GM12878 (cell line): ENCODE measurements at regions not wholly inside any gene's neighbourhood (a gene's known extent, or its start where the extent isn't known, plus 50 kb on each side); places are given as distances from the start of the nearest gene placed in this dataset.

Source experiments
- BRCA1 ChIP-seq: IDR thresholded peaks from 2 replicates; pipeline ENCODE4 v1.6.1; 2011; ENCODE audit warnings: low read depth, low read length, improper control_type of control experiment
- EP300 ChIP-seq, 2 experiments: fragments of 150-350 bp in 1 of 2; IDR thresholded peaks; 2 replicates each; pipeline ENCODE4 v1.6.1; 2011 to 2012; ENCODE audit warnings: low read depth in 2 of 2, low read length in 2 of 2, borderline replicate concordance in 1 of 2, improper control_type of control experiment in 1 of 2, inconsistent platforms in 1 of 2; ENCODE audit not compliant: control insufficient read depth in 1 of 2
- ETV6 ChIP-seq, 2 experiments: fragments of 450-650 bp in 1 of 2; IDR thresholded peaks in 1 of 2; conservative IDR thresholded peaks in 1 of 2; 2 replicates each; pipeline ENCODE4 v1.6.1; 2014; ENCODE audit warnings: antibody characterized with exemption in 1 of 2, borderline replicate concordance in 1 of 2, low read depth in 1 of 2, mild to moderate bottlenecking in 1 of 2, moderate library complexity in 1 of 2
- JUND ChIP-seq: IDR thresholded peaks from 2 replicates; pipeline ENCODE4 v1.6.1; 2012; ENCODE audit warnings: low read depth, mild to moderate bottlenecking, low read length, improper control_type of control experiment, moderate library complexity
- NRF1 ChIP-seq: conservative IDR thresholded peaks from 2 replicates; pipeline ENCODE4 v1.6.1; 2011; ENCODE audit warnings: mild to moderate bottlenecking, low read depth, low read length, improper control_type of control experiment
- POLR2A ChIP-seq: IDR thresholded peaks from 2 replicates; pipeline ENCODE4 v1.6.1; 2011; ENCODE audit warnings: low read depth, mild to moderate bottlenecking, low read length
- POLR2AphosphoS5 ChIP-seq: IDR thresholded peaks from 2 replicates; pipeline ENCODE4 v1.6.1; 2011; ENCODE audit warnings: mild to moderate bottlenecking, low read length, inconsistent platforms
- RFX5 ChIP-seq: IDR thresholded peaks from 2 replicates; pipeline ENCODE4 v1.6.1; 2011; ENCODE audit warnings: low read depth, low read length, improper control_type of control experiment
- SPI1 ChIP-seq: IDR thresholded peaks from 2 replicates; pipeline ENCODE4 v1.6.1; 2011; ENCODE audit warnings: low read depth, mild to moderate bottlenecking, low read length, moderate library complexity, borderline replicate concordance; ENCODE audit not compliant: insufficient read depth
- SUZ12 ChIP-seq: fragments of 200-600 bp; sonication (generic); IDR thresholded peaks from one replicate; pipeline ENCODE4 v1.6.1; 2018; ENCODE audit warnings: antibody characterized with exemption, mild to moderate bottlenecking; ENCODE audit not compliant: unreplicated experiment
- USF2 ChIP-seq: IDR thresholded peaks from 2 replicates; pipeline ENCODE4 v1.6.1; 2011; ENCODE audit warnings: low read depth, low read length, improper control_type of control experiment, borderline replicate concordance
- ZBTB33 ChIP-seq: fragments of 450-650 bp; IDR thresholded peaks from 2 replicates; pipeline ENCODE4 v1.6.1; 2017; ENCODE audit warnings: mild to moderate bottlenecking

GRCh38 chr14:84885061-84885460 is 644.9 kb upstream of the FLRT2 start:
- no peak for TF ChIP-seq NRF1
- TF ChIP-seq POLR2A, result no peak
- no peak for TF ChIP-seq RFX5
- TF ChIP-seq POLR2AphosphoS5, result no peak
- no peak for TF ChIP-seq ZBTB33
- no peak for TF ChIP-seq USF2
- TF ChIP-seq BRCA1, result no peak
- no peak for TF ChIP-seq EP300 (IDR thresholded peaks at IDR 0.05; ENCODE audit: borderline replicate concordance in 1 of 2, control insufficient read depth in 1 of 2, low read depth in 2 of 2, low read length in 2 of 2)
- TF ChIP-seq SUZ12, result no peak
- no peak for TF ChIP-seq JUND
- TF ChIP-seq SPI1, result no peak
- no peak for TF ChIP-seq ETV6 (conservative IDR thresholded peaks at IDR 0.05 in 1 of 2, IDR thresholded peaks at IDR 0.05 in 1 of 2; ENCODE audit: borderline replicate concordance in 1 of 2, low read depth in 1 of 2)
